Body of pancreas (tissue), 4 donors: ENCODE measurements at regions not wholly inside any gene's neighbourhood (a gene's known extent, or its start where the extent isn't known, plus 50 kb on each side); places are given as distances from the start of the nearest gene placed in this dataset.

Experiments
- ATAC-seq: fragments of 150-250 bp; one replicate; pipeline ENCODE4 v1.9.1; 2016
- DNase-seq, 4 donors: peaks; one replicate each; pipeline ENCODE4 v3.0.0-alpha.2; 2019
- H3K27ac ChIP-seq, 4 donors: fragments of 200-600 bp; sonication (generic); 1 replicate in 3 of 4; 2 replicates in 1 of 4; pipeline versions ENCODE4 v1.5.1 to v1.6.1; 2016 to 2019; ENCODE audit warnings: mild to moderate bottlenecking in 1 of 4, mixed read lengths in 1 of 4, moderate library complexity in 1 of 4
- H3K27me3 ChIP-seq, 2 donors: fragments of 200-600 bp; sonication (generic); one replicate each; pipeline ENCODE4 v1.6.0; 2016; ENCODE audit warnings: mild to moderate bottlenecking in 1 of 2
- H3K36me3 ChIP-seq, 2 donors: fragments of 200-600 bp; sonication (generic); replicated peaks in 1 of 2; 2 replicates each; pipeline ENCODE4 v1.5.1; 2016; ENCODE audit warnings: low read depth in 2 of 2; ENCODE audit not compliant: insufficient read depth in 1 of 2
- H3K4me1 ChIP-seq: fragments of 200-600 bp; sonication (generic); one replicate; pipeline ENCODE4 v1.6.0; 2016
- H3K4me3 ChIP-seq, 2 donors: fragments of 200-600 bp; sonication (generic); 1 replicate in 1 of 2; 2 replicates in 1 of 2; pipeline ENCODE4 v1.5.1; 2016 to 2019
- H3K9me3 ChIP-seq, 3 donors: fragments of 200-600 bp; sonication (generic); 1 replicate in 2 of 3; 2 replicates in 1 of 3; pipeline ENCODE4 v1.5.1; 2016
- CTCF ChIP-seq, 7 experiments: fragments of 450-650 bp in 4 of 7; fragments of 200-600 bp in 3 of 7; sonication (generic) in 3 of 7; IDR thresholded peaks; one replicate each; pipeline ENCODE4 v1.5.1; 2016 to 2019; ENCODE audit warnings: antibody characterized with exemption in 7 of 7
- POLR2A ChIP-seq, 3 donors: fragments of 450-650 bp; IDR thresholded peaks; one replicate each; pipeline ENCODE4 v1.6.1; 2016; ENCODE audit warnings: antibody characterized with exemption in 3 of 3, mild to moderate bottlenecking in 2 of 3
- WGBS, 2 donors: methylation state at CpG; one replicate each; pipeline ENCODE4 v1.1.5; 2017; 5-methylcytosine and 5-hydroxymethylcytosine counted together
- intact Hi-C: fragments of 100-400 bp; cut with DNase I; formaldehyde crosslinking; loops from one replicate; pipeline ENCODE4 v1.15.1; 2023

- H3K4me3 ChIP-seq, result no peak overlapping the region
- H3K4me1 ChIP-seq, result peaks cover 26% of the 10 kb centered on the region
- DNase-seq, result no peak
- WGBS, 2 donors, result 6 to 9% methylated on average over 28 to 45 of the region's 45 CpGs
- H3K27me3 ChIP-seq, result peaks cover 0 to 16% of the 10 kb centered on the region in 2 donors
- no peak for ATAC-seq
- H3K27ac ChIP-seq, result no peak overlapping the region
- H3K9me3 ChIP-seq, result no peaks in the 10 kb centered on the region
- TF ChIP-seq POLR2A (IDR thresholded peaks at IDR 0.05) (no peak), CTCF (IDR thresholded peaks at IDR 0.05) (no peak)
- intact Hi-C loops, result loop anchor here (10.0 kb wide), 1 partner anchor 595 kb away; no protein-coding TSS in a partner anchor
- no peaks in the 10 kb centered on the region for H3K36me3 ChIP-seq
Observed at GRCh38 chr4:41880022-41880837, 55.0 kb upstream of the TMEM33 start.

DNA sequence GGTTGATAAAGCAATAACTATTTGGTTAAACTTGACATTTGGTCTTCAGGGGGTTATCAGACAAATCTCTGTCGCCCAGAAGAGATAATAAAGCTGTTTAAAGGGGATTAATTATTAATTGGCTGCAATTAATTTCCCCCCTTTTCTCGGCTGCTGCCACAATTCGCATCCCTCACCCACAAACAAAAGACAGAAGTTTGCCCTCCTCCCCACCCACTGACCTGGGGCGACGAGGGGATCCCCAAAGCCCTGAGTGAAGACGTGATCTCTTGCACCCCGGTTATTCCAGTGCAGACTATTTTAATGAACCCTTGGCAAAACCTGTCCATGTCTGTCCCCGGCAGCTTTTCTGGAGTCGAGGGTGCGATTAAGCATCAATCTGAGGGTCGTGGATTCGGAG is 55.7 kb upstream of the TMEM33 start:
- no peak for TF ChIP-seq CTCF (IDR thresholded peaks at IDR 0.05)
- TF ChIP-seq POLR2A (IDR thresholded peaks at IDR 0.05), result no peak
- no peak overlapping the region for H3K4me3 ChIP-seq
- peaks cover 0 to 16% of the 10 kb centered on the region in 2 donors for H3K27me3 ChIP-seq
- peaks cover 26% of the 10 kb centered on the region for H3K4me1 ChIP-seq
- no peaks in the 10 kb centered on the region for H3K9me3 ChIP-seq
- no peak overlapping the region for H3K27ac ChIP-seq
- 6 to 7% methylated on average over 12 of the region's 12 CpGs for WGBS, 2 donors
- H3K36me3 ChIP-seq, result no peaks in the 10 kb centered on the region
- ATAC-seq (no peak), DNase-seq (no peak)
- intact Hi-C loops, result no loop called here

- Histone ChIP-seq H3K36me3 (no peaks in the 10 kb centered on the region), H3K4me1 (peaks cover 26% of the 10 kb centered on the region), H3K27ac (no peak overlapping the region), H3K4me3 (no peak overlapping the region), H3K9me3 (no peaks in the 10 kb centered on the region), H3K27me3 (peaks cover 0 to 16% of the 10 kb centered on the region in 2 donors)
- TF ChIP-seq CTCF (IDR thresholded peaks at IDR 0.05) (no peak), POLR2A (IDR thresholded peaks at IDR 0.05) (no peak)
- DNase-seq, result no peak
- 5 to 8% methylated on average over 23 to 25 of the region's 25 CpGs for WGBS, 2 donors
- ATAC-seq, result no peak
- intact Hi-C loops, result no loop called here
Observed at GRCh38 chr4:41878991-41879491, 56.2 kb upstream of the TMEM33 start.

GRCh38 chr4:41878170-41878969 is 56.9 kb upstream of the TMEM33 start:
- Histone ChIP-seq H3K9me3 (no peaks in the 10 kb centered on the region), H3K36me3 (no peaks in the 10 kb centered on the region), H3K27me3 (peaks cover 0 to 22% of the 10 kb centered on the region in 2 donors), H3K4me1 (peaks cover 28% of the 10 kb centered on the region), H3K4me3 (no peak overlapping the region), H3K27ac (no peak overlapping the region)
- WGBS, 2 donors, result 18 to 29% methylated on average over 20 to 41 of the region's 41 CpGs
- no peak for TF ChIP-seq POLR2A (IDR thresholded peaks at IDR 0.05)
- TF ChIP-seq CTCF (IDR thresholded peaks at IDR 0.05), result no peak
- ATAC-seq (no peak), DNase-seq (no peak)
- intact Hi-C loops, result no loop called here
